Suprapubic skin (tissue), 4 donors: ENCODE measurements at regions not wholly inside any gene's neighbourhood (a gene's known extent, or its start where the extent isn't known, plus 50 kb on each side); places are given as distances from the start of the nearest gene placed in this dataset.

Experiments
- POLR2A ChIP-seq, 2 donors: fragments of 450-650 bp; IDR thresholded peaks; one replicate each; pipeline ENCODE4 v1.6.1; 2017; ENCODE audit warnings: antibody characterized with exemption in 2 of 2, mild to moderate bottlenecking in 2 of 2, moderate library complexity in 2 of 2
- POLR2AphosphoS5 ChIP-seq, 3 donors: sonication (generic); formaldehyde crosslinking; IDR thresholded peaks; one replicate each; pipeline ENCODE4 v1.6.1; 2017; ENCODE audit warnings: antibody characterized with exemption in 3 of 3
- TF ChIP-seq, protein P1 (sequence below), 2 donors: fragments of 200-600 bp in 1 of 2; fragments of 450-650 bp in 1 of 2; sonication (generic) in 1 of 2; IDR thresholded peaks; one replicate each; pipeline ENCODE4 v1.5.1; 2016 to 2019; ENCODE audit warnings: antibody characterized with exemption in 2 of 2, mild to moderate bottlenecking in 1 of 2, moderate library complexity in 1 of 2

DNA sequence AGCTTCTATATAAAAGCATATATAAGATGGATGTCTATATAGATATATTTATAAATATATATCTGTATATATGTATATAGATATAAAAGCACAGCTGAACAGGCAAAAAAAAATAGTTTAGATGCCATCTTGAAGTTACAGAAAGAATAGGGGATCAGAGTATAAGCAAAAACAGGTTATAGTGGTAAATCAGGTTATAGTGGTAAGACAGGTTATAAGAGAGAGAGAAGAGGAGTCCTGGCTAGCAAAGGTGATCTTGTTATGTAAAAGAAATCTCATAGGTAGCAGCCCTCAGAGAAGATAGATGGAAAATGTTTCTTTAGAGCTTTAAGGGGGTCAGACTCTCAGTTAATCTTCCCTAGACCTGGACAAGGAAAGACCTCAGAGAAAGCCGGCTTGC lies 1263.1 kb downstream of the PCDH7 start:
- TF ChIP-seq, protein P1, sequence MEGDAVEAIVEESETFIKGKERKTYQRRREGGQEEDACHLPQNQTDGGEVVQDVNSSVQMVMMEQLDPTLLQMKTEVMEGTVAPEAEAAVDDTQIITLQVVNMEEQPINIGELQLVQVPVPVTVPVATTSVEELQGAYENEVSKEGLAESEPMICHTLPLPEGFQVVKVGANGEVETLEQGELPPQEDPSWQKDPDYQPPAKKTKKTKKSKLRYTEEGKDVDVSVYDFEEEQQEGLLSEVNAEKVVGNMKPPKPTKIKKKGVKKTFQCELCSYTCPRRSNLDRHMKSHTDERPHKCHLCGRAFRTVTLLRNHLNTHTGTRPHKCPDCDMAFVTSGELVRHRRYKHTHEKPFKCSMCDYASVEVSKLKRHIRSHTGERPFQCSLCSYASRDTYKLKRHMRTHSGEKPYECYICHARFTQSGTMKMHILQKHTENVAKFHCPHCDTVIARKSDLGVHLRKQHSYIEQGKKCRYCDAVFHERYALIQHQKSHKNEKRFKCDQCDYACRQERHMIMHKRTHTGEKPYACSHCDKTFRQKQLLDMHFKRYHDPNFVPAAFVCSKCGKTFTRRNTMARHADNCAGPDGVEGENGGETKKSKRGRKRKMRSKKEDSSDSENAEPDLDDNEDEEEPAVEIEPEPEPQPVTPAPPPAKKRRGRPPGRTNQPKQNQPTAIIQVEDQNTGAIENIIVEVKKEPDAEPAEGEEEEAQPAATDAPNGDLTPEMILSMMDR (IDR thresholded peaks at IDR 0.05), result no peak
- TF ChIP-seq POLR2AphosphoS5 (IDR thresholded peaks at IDR 0.05) (no peak), POLR2A (IDR thresholded peaks at IDR 0.05) (no peak)
